ENCODE measurements at regions not wholly inside any gene's neighbourhood (a gene's known extent, or its start where the extent isn't known, plus 50 kb on each side); places are given as distances from the start of the nearest gene placed in this dataset.

GRCh38 chr13:55566779-55567178 lies 1573.9 kb upstream of the PRR20A start:
- no peak for FAIRE-seq

More at GRCh38 chr13:55566779-55567178, 1573.9 kb upstream of the PRR20A start:
- no peak overlapping the region for H3K4me3 ChIP-seq (replicated peaks in 1 of 3; ENCODE audit: insufficient read depth in 1 of 3, low read depth in 1 of 3, low read length in 3 of 3)
- no peak overlapping the region for H3K4me2 ChIP-seq (ENCODE audit: insufficient read depth, low read length)
- BruUV-seq (replicated peaks), result no TSS peak
- H4K20me1 ChIP-seq (replicated peaks; ENCODE audit: control insufficient read depth, extremely low read depth, insufficient read depth, low read length), result no peaks in the 10 kb centered on the region
- H3K9me3 ChIP-seq (replicated peaks; ENCODE audit: control insufficient read depth, insufficient read depth, low read length), result peaks cover 5% of the 10 kb centered on the region
- ChIA-PET POLR2A (no interaction called here), CTCF (no interaction called here)
- DNase-seq (ENCODE audit: low read depth, low spot score), result no peak
- no peaks in the 10 kb centered on the region for H3K4me1 ChIP-seq (ENCODE audit: control insufficient read depth, extremely low read depth, insufficient read depth, low read length)
- no peaks in the 10 kb centered on the region for H3K27me3 ChIP-seq (ENCODE audit: control insufficient read depth in 2 of 2, insufficient read depth in 2 of 2, low read length in 2 of 2)
- H3K36me3 ChIP-seq (ENCODE audit: control insufficient read depth in 2 of 2, extremely low read depth in 1 of 2, insufficient read depth in 2 of 2, low read length in 2 of 2), result no peaks in the 10 kb centered on the region
- TF ChIP-seq MAX (IDR thresholded peaks at IDR 0.05; ENCODE audit: insufficient read depth, insufficient read length) (no peak), GATA2 (IDR thresholded peaks at IDR 0.05; ENCODE audit: insufficient read depth, insufficient read length, low read depth, low read length) (no peak), POLR2A (IDR thresholded peaks at IDR 0.05; ENCODE audit: low read depth, low read length) (no peak), EZH2 (IDR thresholded peaks at IDR 0.05; ENCODE audit: borderline replicate concordance, low read depth, low read length, severe bottlenecking) (no peak), JUN (IDR thresholded peaks at IDR 0.05; ENCODE audit: borderline replicate concordance, insufficient read depth, insufficient read length, low read depth) (no peak), FOS (IDR thresholded peaks at IDR 0.05; ENCODE audit: borderline replicate concordance, insufficient read depth, low read length) (no peak), MYC (IDR thresholded peaks at IDR 0.05; ENCODE audit: low read depth, low read length) (no peak), CTCF (IDR thresholded peaks at IDR 0.05; ENCODE audit: extremely low read depth in 1 of 2, insufficient read depth in 1 of 2, low read depth in 1 of 2, low read length in 2 of 2) (no peak), POLR2AphosphoS5 (IDR thresholded peaks at IDR 0.05; ENCODE audit: insufficient read depth, low read depth, low read length) (no peak)
- dilution Hi-C loops (cut with MboI; ENCODE audit: extremely low pct_ligation_motif_present, low sequenced_read_pairs) (no loop called here), intact Hi-C loops (cut with micrococcal nuclease) (no loop called here)
- H3K9ac ChIP-seq (replicated peaks; ENCODE audit: extremely low read depth, insufficient read depth, low read length), result no peak overlapping the region
- H3K27ac ChIP-seq (ENCODE audit: insufficient read depth, low read depth, low read length), result no peak overlapping the region
- H2AFZ ChIP-seq (ENCODE audit: low read depth, low read length), result no peak overlapping the region
- H3K79me2 ChIP-seq (ENCODE audit: control insufficient read depth, insufficient read depth, low read length), result no peaks in the 10 kb centered on the region
- no peaks in the 10 kb centered on the region for H3K9me1 ChIP-seq (replicated peaks; ENCODE audit: control insufficient read depth, extremely low read depth, insufficient read depth, low read length)
